Type B pancreatic cell (in vitro differentiated cells): ENCODE measurements at regions not wholly inside any gene's neighbourhood (a gene's known extent, or its start where the extent isn't known, plus 50 kb on each side); places are given as distances from the start of the nearest gene placed in this dataset.
A peak's percentile ranks its signal among the peaks of the same experiment; 100 is the strongest.

Experiments
- DNase-seq: peaks from one replicate; pipeline ENCODE4 v3.0.0; 2021; ENCODE audit warnings: mixed read lengths; ENCODE audit not compliant: unreplicated experiment; ENCODE audit errors: extremely low spot score
- H3K27ac Mint-ChIP-seq: 2 replicates; pipeline ENCODE4 v1.8.0; 2021; ENCODE audit warnings: mild to moderate bottlenecking, mixed read lengths
- H3K27me3 Mint-ChIP-seq: 2 replicates; pipeline ENCODE4 v1.8.0; 2021; ENCODE audit warnings: mixed read lengths
- H3K36me3 Mint-ChIP-seq: 2 replicates; pipeline ENCODE4 v1.8.0; 2021; ENCODE audit warnings: mixed read lengths
- H3K4me1 Mint-ChIP-seq: one replicate; pipeline ENCODE4 v1.8.0; 2021; ENCODE audit warnings: mixed read lengths; ENCODE audit not compliant: unreplicated experiment
- H3K4me3 Mint-ChIP-seq: 2 replicates; pipeline ENCODE4 v1.8.0; 2021; ENCODE audit warnings: mild to moderate bottlenecking, mixed read lengths
- H3K9me3 Mint-ChIP-seq: 2 replicates; pipeline ENCODE4 v1.8.0; 2021; ENCODE audit warnings: mixed read lengths
- TF ChIP-seq, protein P1 (sequence below): fragments of 200-600 bp; sonication (generic); conservative IDR thresholded peaks from 2 replicates; pipeline ENCODE4 v1.5.0; 2021; ENCODE audit warnings: antibody characterized with exemption, mild to moderate bottlenecking

GRCh38 chr12:23197266-23197665 is 572.3 kb downstream of the ETNK1 start:
- TF ChIP-seq, protein P1, sequence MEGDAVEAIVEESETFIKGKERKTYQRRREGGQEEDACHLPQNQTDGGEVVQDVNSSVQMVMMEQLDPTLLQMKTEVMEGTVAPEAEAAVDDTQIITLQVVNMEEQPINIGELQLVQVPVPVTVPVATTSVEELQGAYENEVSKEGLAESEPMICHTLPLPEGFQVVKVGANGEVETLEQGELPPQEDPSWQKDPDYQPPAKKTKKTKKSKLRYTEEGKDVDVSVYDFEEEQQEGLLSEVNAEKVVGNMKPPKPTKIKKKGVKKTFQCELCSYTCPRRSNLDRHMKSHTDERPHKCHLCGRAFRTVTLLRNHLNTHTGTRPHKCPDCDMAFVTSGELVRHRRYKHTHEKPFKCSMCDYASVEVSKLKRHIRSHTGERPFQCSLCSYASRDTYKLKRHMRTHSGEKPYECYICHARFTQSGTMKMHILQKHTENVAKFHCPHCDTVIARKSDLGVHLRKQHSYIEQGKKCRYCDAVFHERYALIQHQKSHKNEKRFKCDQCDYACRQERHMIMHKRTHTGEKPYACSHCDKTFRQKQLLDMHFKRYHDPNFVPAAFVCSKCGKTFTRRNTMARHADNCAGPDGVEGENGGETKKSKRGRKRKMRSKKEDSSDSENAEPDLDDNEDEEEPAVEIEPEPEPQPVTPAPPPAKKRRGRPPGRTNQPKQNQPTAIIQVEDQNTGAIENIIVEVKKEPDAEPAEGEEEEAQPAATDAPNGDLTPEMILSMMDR, result no peak
- H3K36me3 Mint-ChIP-seq, result no peaks in the 10 kb centered on the region
- H3K27me3 Mint-ChIP-seq, result peaks cover 21% of the 10 kb centered on the region
- H3K4me3 Mint-ChIP-seq, result no peak overlapping the region
- no peaks in the 10 kb centered on the region for H3K9me3 Mint-ChIP-seq
- no peak overlapping the region for H3K27ac Mint-ChIP-seq
- no peaks in the 10 kb centered on the region for H3K4me1 Mint-ChIP-seq
- no peak for DNase-seq

- no peak overlapping the region for H3K27ac Mint-ChIP-seq
- peaks cover 8% of the 10 kb centered on the region for H3K27me3 Mint-ChIP-seq
- no peaks in the 10 kb centered on the region for H3K4me1 Mint-ChIP-seq
- TF ChIP-seq, protein P1, result no peak
- DNase-seq, result no peak
- no peaks in the 10 kb centered on the region for H3K9me3 Mint-ChIP-seq
- no peaks in the 10 kb centered on the region for H3K36me3 Mint-ChIP-seq
- no peak overlapping the region for H3K4me3 Mint-ChIP-seq
These were observed 577.8 kb downstream of the ETNK1 start for GRCh38 chr12:23202728-23203127.

GRCh38 chr12:23204933-23205778 is 580.2 kb downstream of the ETNK1 start:
- Mint-ChIP-seq H3K27ac (no peak overlapping the region), H3K9me3 (no peaks in the 10 kb centered on the region), H3K4me3 (no peak overlapping the region), H3K36me3 (no peaks in the 10 kb centered on the region), H3K4me1 (no peaks in the 10 kb centered on the region), H3K27me3 (peaks cover 8% of the 10 kb centered on the region)
- TF ChIP-seq, protein P1, result peak; percentile 96
- DNase-seq, result no peak

DNA sequence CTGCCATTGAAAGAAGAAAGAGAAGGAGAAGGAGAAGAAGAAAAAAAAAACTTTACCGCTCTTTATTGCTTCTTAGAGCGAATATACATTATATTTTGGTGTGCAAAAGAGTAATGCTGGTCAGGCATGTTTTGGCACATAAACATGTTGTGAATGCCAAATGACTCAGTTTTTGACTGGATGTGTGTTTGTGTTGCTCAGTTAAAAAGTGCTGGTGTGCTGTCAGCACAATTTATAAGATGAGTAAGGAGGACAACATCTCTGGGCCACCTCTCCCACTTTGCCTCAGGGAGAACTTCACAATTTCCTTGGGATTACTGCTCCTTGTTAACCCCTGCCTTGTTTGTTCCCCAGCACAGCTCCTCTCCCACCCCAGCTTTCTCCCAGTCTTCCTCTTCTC is 584.8 kb downstream of the ETNK1 start:
- peaks cover under 1% of the 10 kb centered on the region for H3K9me3 Mint-ChIP-seq
- H3K4me1 Mint-ChIP-seq, result peaks cover 4% of the 10 kb centered on the region
- TF ChIP-seq, protein P1, result no peak
- no peak overlapping the region for H3K4me3 Mint-ChIP-seq
- peaks cover under 1% of the 10 kb centered on the region for H3K36me3 Mint-ChIP-seq
- peaks cover 3% of the 10 kb centered on the region for H3K27me3 Mint-ChIP-seq
- DNase-seq, result no peak
- H3K27ac Mint-ChIP-seq, result no peak overlapping the region

DNA sequence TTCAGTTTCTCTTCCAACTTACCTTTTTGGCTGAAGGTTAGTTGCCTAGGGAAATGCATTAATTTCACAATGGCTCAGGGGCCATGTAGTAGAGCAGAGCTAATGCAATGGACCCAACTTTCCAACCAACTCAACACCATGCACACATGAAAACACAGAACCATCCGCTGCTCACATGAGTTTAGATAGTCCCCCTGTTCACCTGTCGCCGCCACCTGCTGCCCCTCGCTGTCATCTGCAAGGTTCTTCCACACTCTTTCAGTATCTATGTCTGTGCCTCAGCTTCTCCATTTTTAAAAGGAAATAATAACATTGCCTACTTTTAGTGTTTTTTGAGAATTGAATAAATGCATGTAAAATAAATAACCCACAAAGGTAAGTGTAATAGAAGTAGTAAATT is 585.6 kb downstream of the ETNK1 start:
- Mint-ChIP-seq H3K4me3 (no peak overlapping the region), H3K4me1 (peaks cover 4% of the 10 kb centered on the region)
- DNase-seq, result no peak

More for the DNA sequence above, 585.6 kb downstream of the ETNK1 start:
- Mint-ChIP-seq H3K27me3 (peaks cover 3% of the 10 kb centered on the region), H3K27ac (no peak overlapping the region), H3K36me3 (peaks cover 8% of the 10 kb centered on the region), H3K9me3 (peaks cover 8% of the 10 kb centered on the region)
- TF ChIP-seq, protein P1, result no peak
